Skeletal muscle satellite cell (primary cell): ENCODE measurements at regions not wholly inside any gene's neighbourhood (a gene's known extent, or its start where the extent isn't known, plus 50 kb on each side); places are given as distances from the start of the nearest gene placed in this dataset.

Experiments used
- H3K27me3 ChIP-seq: 2 replicates; pipeline ENCODE4 v1.7.0; 2013; ENCODE audit warnings: low read length; ENCODE audit not compliant: control insufficient read depth, insufficient read depth
- H3K36me3 ChIP-seq: 2 replicates; pipeline ENCODE4 v1.7.0; 2013; ENCODE audit warnings: mild to moderate bottlenecking, control low read depth, low read length; ENCODE audit not compliant: insufficient read depth
- H3K4me1 ChIP-seq: 2 replicates; pipeline ENCODE4 v1.7.0; 2013; ENCODE audit warnings: low read length; ENCODE audit not compliant: control insufficient read depth, insufficient read depth
- H3K4me2 ChIP-seq: 2 replicates; pipeline ENCODE4 v1.7.0; 2013; ENCODE audit warnings: mild to moderate bottlenecking, low read length
- H3K4me3 ChIP-seq: 2 replicates; pipeline ENCODE4 v1.7.0; 2013; ENCODE audit warnings: low read length
- H3K9ac ChIP-seq: 2 replicates; pipeline ENCODE4 v1.7.0; 2013; ENCODE audit warnings: mild to moderate bottlenecking, low read depth, low read length, moderate library complexity
- H3K9me3 ChIP-seq: replicated peaks from 2 replicates; pipeline ENCODE4 v1.7.0; 2013; ENCODE audit warnings: mild to moderate bottlenecking, control low read depth, low read length

GRCh38 chr9:74321396-74321795, 175.7 kb upstream of the RORB start:
- H3K9me3 ChIP-seq, result no peaks in the 10 kb centered on the region
- H3K27me3 ChIP-seq, result no peaks in the 10 kb centered on the region
- no peak overlapping the region for H3K9ac ChIP-seq
- H3K36me3 ChIP-seq, result no peaks in the 10 kb centered on the region
- H3K4me2 ChIP-seq, result no peak overlapping the region
- H3K4me1 ChIP-seq, result no peaks in the 10 kb centered on the region
- H3K4me3 ChIP-seq, result no peak overlapping the region

GRCh38 chr9:74322661-74323314, 174.3 kb upstream of the RORB start:
- no peaks in the 10 kb centered on the region for H3K4me1 ChIP-seq
- H3K9me3 ChIP-seq, result no peaks in the 10 kb centered on the region
- no peaks in the 10 kb centered on the region for H3K36me3 ChIP-seq
- H3K4me3 ChIP-seq, result no peak overlapping the region
- no peaks in the 10 kb centered on the region for H3K27me3 ChIP-seq
- H3K4me2 ChIP-seq, result no peak overlapping the region
- no peak overlapping the region for H3K9ac ChIP-seq

- Histone ChIP-seq H3K4me2 (no peak overlapping the region), H3K4me1 (no peaks in the 10 kb centered on the region), H3K9me3 (no peaks in the 10 kb centered on the region), H3K4me3 (no peak overlapping the region), H3K27me3 (no peaks in the 10 kb centered on the region), H3K9ac (no peak overlapping the region), H3K36me3 (no peaks in the 10 kb centered on the region)
Measured at GRCh38 chr9:74330487-74331214, 166.5 kb upstream of the RORB start.

GRCh38 chr9:74331607-74332006, 165.5 kb upstream of the RORB start:
- H3K36me3 ChIP-seq, result no peaks in the 10 kb centered on the region
- H3K27me3 ChIP-seq, result no peaks in the 10 kb centered on the region
- H3K4me3 ChIP-seq, result no peak overlapping the region
- no peaks in the 10 kb centered on the region for H3K4me1 ChIP-seq
- H3K9me3 ChIP-seq, result no peaks in the 10 kb centered on the region
- H3K4me2 ChIP-seq, result no peak overlapping the region
- no peak overlapping the region for H3K9ac ChIP-seq

- Histone ChIP-seq H3K9ac (no peak overlapping the region), H3K4me2 (no peak overlapping the region), H3K4me3 (no peak overlapping the region), H3K9me3 (no peaks in the 10 kb centered on the region), H3K36me3 (no peaks in the 10 kb centered on the region), H3K4me1 (no peaks in the 10 kb centered on the region), H3K27me3 (no peaks in the 10 kb centered on the region)
Measured at GRCh38 chr9:74333384-74334032, 163.6 kb upstream of the RORB start.

GRCh38 chr9:74334271-74334670, 162.9 kb upstream of the RORB start:
- no peak overlapping the region for H3K4me2 ChIP-seq
- no peaks in the 10 kb centered on the region for H3K4me1 ChIP-seq
- H3K4me3 ChIP-seq, result no peak overlapping the region
- no peak overlapping the region for H3K9ac ChIP-seq
- no peaks in the 10 kb centered on the region for H3K27me3 ChIP-seq
- no peaks in the 10 kb centered on the region for H3K36me3 ChIP-seq
- no peaks in the 10 kb centered on the region for H3K9me3 ChIP-seq

- no peaks in the 10 kb centered on the region for H3K9me3 ChIP-seq
- no peak overlapping the region for H3K4me3 ChIP-seq
- H3K4me2 ChIP-seq, result no peak overlapping the region
- H3K27me3 ChIP-seq, result no peaks in the 10 kb centered on the region
- H3K9ac ChIP-seq, result no peak overlapping the region
- no peaks in the 10 kb centered on the region for H3K4me1 ChIP-seq
- no peaks in the 10 kb centered on the region for H3K36me3 ChIP-seq
Measured at GRCh38 chr9:74336161-74336560, 161.0 kb upstream of the RORB start.

GRCh38 chr9:74348777-74349176, 148.4 kb upstream of the RORB start:
- no peak overlapping the region for H3K9ac ChIP-seq
- no peaks in the 10 kb centered on the region for H3K4me1 ChIP-seq
- H3K27me3 ChIP-seq, result no peaks in the 10 kb centered on the region
- H3K36me3 ChIP-seq, result no peaks in the 10 kb centered on the region
- H3K9me3 ChIP-seq, result no peaks in the 10 kb centered on the region
- H3K4me2 ChIP-seq, result no peak overlapping the region
- no peak overlapping the region for H3K4me3 ChIP-seq

GRCh38 chr9:74355107-74355506, 142.0 kb upstream of the RORB start:
- Histone ChIP-seq H3K4me2 (no peak overlapping the region), H3K9me3 (no peaks in the 10 kb centered on the region), H3K27me3 (no peaks in the 10 kb centered on the region), H3K9ac (no peak overlapping the region), H3K36me3 (no peaks in the 10 kb centered on the region), H3K4me1 (no peaks in the 10 kb centered on the region), H3K4me3 (no peak overlapping the region)

GRCh38 chr9:74357577-74357976, 139.6 kb upstream of the RORB start:
- Histone ChIP-seq H3K4me3 (no peak overlapping the region), H3K9ac (no peak overlapping the region), H3K4me1 (no peaks in the 10 kb centered on the region)

GRCh38 chr9:74358959-74359358, 138.2 kb upstream of the RORB start:
- Histone ChIP-seq H3K4me1 (no peaks in the 10 kb centered on the region), H3K4me2 (no peak overlapping the region), H3K36me3 (no peaks in the 10 kb centered on the region), H3K27me3 (no peaks in the 10 kb centered on the region), H3K9ac (no peak overlapping the region), H3K4me3 (no peak overlapping the region), H3K9me3 (no peaks in the 10 kb centered on the region)

More at GRCh38 chr9:74357577-74357976, 139.6 kb upstream of the RORB start:
- Histone ChIP-seq H3K9me3 (no peaks in the 10 kb centered on the region), H3K27me3 (no peaks in the 10 kb centered on the region), H3K36me3 (no peaks in the 10 kb centered on the region), H3K4me2 (no peak overlapping the region)
